Trophoblast cell (in vitro differentiated cells and primary cell): ENCODE measurements at regions not wholly inside any gene's neighbourhood (a gene's known extent, or its start where the extent isn't known, plus 50 kb on each side); places are given as distances from the start of the nearest gene placed in this dataset.
A peak's percentile ranks its signal among the peaks of the same experiment; 100 is the strongest.

Source experiments
- DNase-seq, 2 donors: peaks; one replicate each; pipeline ENCODE4 v3.0.0-alpha.2; 2016
- H2AFZ ChIP-seq: 2 replicates; pipeline ENCODE4 v1.6.1; 2013; ENCODE audit warnings: low read length, moderate library complexity, mild to moderate bottlenecking; ENCODE audit not compliant: insufficient read depth, poor library complexity
- H2AK5ac ChIP-seq: 2 replicates; pipeline ENCODE4 v1.6.1; 2013; ENCODE audit warnings: mild to moderate bottlenecking, low read length
- H2BK120ac ChIP-seq: 2 replicates; pipeline ENCODE4 v1.6.1; 2013; ENCODE audit warnings: low read length, mild to moderate bottlenecking, moderate library complexity; ENCODE audit not compliant: insufficient read depth, poor library complexity
- H2BK12ac ChIP-seq: 2 replicates; pipeline ENCODE4 v1.6.1; 2013; ENCODE audit warnings: mild to moderate bottlenecking, low read length, moderate library complexity
- H2BK5ac ChIP-seq: 2 replicates; pipeline ENCODE4 v1.6.1; 2013; ENCODE audit warnings: low read length, low read depth, moderate library complexity, mild to moderate bottlenecking; ENCODE audit not compliant: poor library complexity
- H3K14ac ChIP-seq: 2 replicates; pipeline ENCODE4 v1.6.1; 2013; ENCODE audit warnings: mild to moderate bottlenecking, low read length
- H3K18ac ChIP-seq: 2 replicates; pipeline ENCODE4 v1.6.1; 2013; ENCODE audit warnings: mild to moderate bottlenecking, low read length
- H3K23ac ChIP-seq: 2 replicates; pipeline ENCODE4 v1.6.1; 2013; ENCODE audit warnings: low read length
- H3K27ac ChIP-seq: 2 replicates; pipeline ENCODE4 v1.5.1; 2013; ENCODE audit warnings: low read depth, mild to moderate bottlenecking, inconsistent platforms, low read length, moderate library complexity
- H3K27me3 ChIP-seq: 2 replicates; pipeline ENCODE4 v1.6.1; 2013; ENCODE audit warnings: inconsistent platforms, mild to moderate bottlenecking, low read length, moderate library complexity; ENCODE audit not compliant: insufficient read depth
- H3K36me3 ChIP-seq, 2 experiments: 1 replicate in 1 of 2; 2 replicates in 1 of 2; pipeline ENCODE4 v1.6.1; 2013; ENCODE audit warnings: low read length in 2 of 2, mild to moderate bottlenecking in 2 of 2, moderate library complexity in 1 of 2; ENCODE audit not compliant: insufficient read depth in 2 of 2, control insufficient read depth in 1 of 2
- H3K4ac ChIP-seq: 2 replicates; pipeline ENCODE4 v1.6.1; 2013; ENCODE audit warnings: low read depth, mild to moderate bottlenecking, low read length, moderate library complexity
- H3K4me1 ChIP-seq, 2 experiments: 1 replicate in 1 of 2; 2 replicates in 1 of 2; pipeline ENCODE4 v1.6.1; 2013; ENCODE audit warnings: low read length in 2 of 2, mild to moderate bottlenecking in 2 of 2, moderate library complexity in 1 of 2; ENCODE audit not compliant: insufficient read depth in 2 of 2, control insufficient read depth in 1 of 2
- H3K4me2 ChIP-seq: 2 replicates; pipeline ENCODE4 v1.6.1; 2013; ENCODE audit warnings: inconsistent platforms, mild to moderate bottlenecking, low read length, moderate library complexity
- H3K4me3 ChIP-seq: 2 replicates; pipeline ENCODE4 v1.5.1; 2013; ENCODE audit warnings: mild to moderate bottlenecking, low read depth, low read length, inconsistent platforms
- H3K79me1 ChIP-seq: one replicate; pipeline ENCODE4 v1.6.1; 2013; ENCODE audit warnings: low read length
- H3K79me2 ChIP-seq: 2 replicates; pipeline ENCODE4 v1.6.1; 2013; ENCODE audit warnings: low read length, mild to moderate bottlenecking; ENCODE audit not compliant: control insufficient read depth, insufficient read depth, poor library complexity
- H3K9ac ChIP-seq: 2 replicates; pipeline ENCODE4 v1.6.1; 2013; ENCODE audit warnings: mild to moderate bottlenecking, low read length
- H3K9me3 ChIP-seq: 2 replicates; pipeline ENCODE4 v1.6.1; 2013; ENCODE audit warnings: low read depth, mild to moderate bottlenecking, control low read depth, inconsistent platforms, low read length; ENCODE audit not compliant: insufficient read depth
- H4K12ac ChIP-seq: 2 replicates; pipeline ENCODE4 v1.6.1; 2013; ENCODE audit warnings: low read depth, mild to moderate bottlenecking, low read length, moderate library complexity
- H4K8ac ChIP-seq: 2 replicates; pipeline ENCODE4 v1.6.1; 2013; ENCODE audit warnings: low read depth, mild to moderate bottlenecking, low read length, moderate library complexity
- H4K91ac ChIP-seq: one replicate; pipeline ENCODE4 v1.6.1; 2013; ENCODE audit warnings: low read depth, mild to moderate bottlenecking, low read length, moderate library complexity
- WGBS: extraction: QIAGEN DNeasy Blood & Tissue Kit; methylation state at CpG from one replicate; pipeline ENCODE4 v1.1.7; 2013; ENCODE audit warnings: missing lambda C conversion rate; ENCODE audit not compliant: insufficient read length, insufficient coverage; ENCODE audit errors: extremely low coverage; 5-methylcytosine and 5-hydroxymethylcytosine counted together

- Histone ChIP-seq H2BK12ac (peak overlapping the region; percentile 98), H3K79me2 (no peaks in the 10 kb centered on the region), H3K4ac (no peak overlapping the region), H3K79me1 (peaks cover 27% of the 10 kb centered on the region), H4K8ac (no peak overlapping the region), H2AFZ (peak overlapping the region; percentile 75), H3K27ac (no peak overlapping the region), H3K9me3 (no peaks in the 10 kb centered on the region), H2AK5ac (peak overlapping the region; percentile 98), H3K14ac (peak overlapping the region; percentile 89), H3K4me1 (peaks cover 16 to 29% of the 10 kb centered on the region in 2 experiments), H3K18ac (peak overlapping the region; percentile 75), H3K27me3 (no peaks in the 10 kb centered on the region), H4K91ac (peak overlapping the region; percentile 95), H3K4me3 (no peak overlapping the region), H3K9ac (no peak overlapping the region), H3K23ac (no peak overlapping the region), H4K12ac (no peak overlapping the region), H2BK120ac (peak overlapping the region; percentile 93), H2BK5ac (peak overlapping the region; percentile 70), H3K36me3 (no peaks in the 10 kb centered on the region), H3K4me2 (no peak overlapping the region)
- DNase-seq = peak; percentile 55 to 72
- WGBS = no CpG with 5 or more reads among the region's 6 CpGs
These were observed 236.7 kb upstream of the PGRMC2 start for GRCh38 chr4:128524311-128524710.

GRCh38 chr4:128521648-128522111, 234.1 kb upstream of the PGRMC2 start:
- no peak overlapping the region for H3K27ac ChIP-seq
- peaks cover 21 to 31% of the 10 kb centered on the region in 2 experiments for H3K4me1 ChIP-seq
- H3K14ac ChIP-seq = peak overlapping the region; percentile 37
- H3K9me3 ChIP-seq = no peaks in the 10 kb centered on the region
- no peaks in the 10 kb centered on the region for H3K36me3 ChIP-seq
- no peak overlapping the region for H3K9ac ChIP-seq
- peak; percentile 69 to 92 for DNase-seq
- no peak overlapping the region for H2BK120ac ChIP-seq
- H3K27me3 ChIP-seq = no peaks in the 10 kb centered on the region
- no peak overlapping the region for H4K12ac ChIP-seq
- no peak overlapping the region for H2BK5ac ChIP-seq
- no peak overlapping the region for H4K8ac ChIP-seq
- no peak overlapping the region for H3K23ac ChIP-seq
- no peak overlapping the region for H3K18ac ChIP-seq
- H3K4ac ChIP-seq = no peak overlapping the region
- H3K79me1 ChIP-seq = peaks cover 32% of the 10 kb centered on the region
- peaks cover 2% of the 10 kb centered on the region for H3K79me2 ChIP-seq
- no peak overlapping the region for H3K4me2 ChIP-seq
- peak overlapping the region; percentile 25 for H2BK12ac ChIP-seq
- no peak overlapping the region for H2AFZ ChIP-seq
- peak overlapping the region; percentile 25 for H4K91ac ChIP-seq
- no CpG with 5 or more reads among the region's 4 CpGs for WGBS
- H2AK5ac ChIP-seq = no peak overlapping the region
- H3K4me3 ChIP-seq = no peak overlapping the region

GRCh38 chr4:128521156-128521555, 233.5 kb upstream of the PGRMC2 start:
- Histone ChIP-seq H3K27ac (no peak overlapping the region), H2BK12ac (no peak overlapping the region), H3K4me1 (peaks cover 21 to 31% of the 10 kb centered on the region in 2 experiments), H3K18ac (no peak overlapping the region), H3K14ac (no peak overlapping the region), H3K36me3 (no peaks in the 10 kb centered on the region), H3K9me3 (no peaks in the 10 kb centered on the region), H3K23ac (no peak overlapping the region), H4K91ac (no peak overlapping the region), H3K9ac (no peak overlapping the region), H3K79me2 (peaks cover 2% of the 10 kb centered on the region), H3K4me2 (no peak overlapping the region), H2BK120ac (no peak overlapping the region), H3K4ac (no peak overlapping the region), H4K12ac (no peak overlapping the region), H3K4me3 (no peak overlapping the region), H2AFZ (no peak overlapping the region), H2AK5ac (no peak overlapping the region), H2BK5ac (no peak overlapping the region), H4K8ac (no peak overlapping the region), H3K27me3 (no peaks in the 10 kb centered on the region), H3K79me1 (peaks cover 32% of the 10 kb centered on the region)
- DNase-seq = peak in 1 of 2 donors; percentile 78
- WGBS = no CpG with 5 or more reads among the region's 2 CpGs

GRCh38 chr4:128519163-128519830, 231.7 kb upstream of the PGRMC2 start:
- H3K23ac ChIP-seq = no peak overlapping the region
- peak overlapping the region; percentile 67 for H2BK12ac ChIP-seq
- H3K79me1 ChIP-seq = peaks cover 22% of the 10 kb centered on the region
- no peaks in the 10 kb centered on the region for H3K27me3 ChIP-seq
- DNase-seq = no peak
- H2BK120ac ChIP-seq = no peak overlapping the region
- no peak overlapping the region for H4K8ac ChIP-seq
- H3K4ac ChIP-seq = no peak overlapping the region
- H2AK5ac ChIP-seq = peak overlapping the region; percentile 75
- no peak overlapping the region for H2AFZ ChIP-seq
- H3K14ac ChIP-seq = peak overlapping the region; percentile 18
- no peak overlapping the region for H3K4me2 ChIP-seq
- H4K12ac ChIP-seq = no peak overlapping the region
- H3K18ac ChIP-seq = no peak overlapping the region
- H3K36me3 ChIP-seq = no peaks in the 10 kb centered on the region
- no peak overlapping the region for H3K27ac ChIP-seq
- H4K91ac ChIP-seq = peak overlapping the region; percentile 59
- no peaks in the 10 kb centered on the region for H3K9me3 ChIP-seq
- H3K9ac ChIP-seq = no peak overlapping the region
- peaks cover 2% of the 10 kb centered on the region for H3K79me2 ChIP-seq
- H3K4me1 ChIP-seq = peaks cover 16 to 22% of the 10 kb centered on the region in 2 experiments
- whole genome bisulfite sequencing = no CpG with 5 or more reads among the region's 7 CpGs
- no peak overlapping the region for H3K4me3 ChIP-seq
- no peak overlapping the region for H2BK5ac ChIP-seq
